ENCODE measurements at regions not wholly inside any gene's neighbourhood (a gene's known extent, or its start where the extent isn't known, plus 50 kb on each side); places are given as distances from the start of the nearest gene placed in this dataset.

DNA sequence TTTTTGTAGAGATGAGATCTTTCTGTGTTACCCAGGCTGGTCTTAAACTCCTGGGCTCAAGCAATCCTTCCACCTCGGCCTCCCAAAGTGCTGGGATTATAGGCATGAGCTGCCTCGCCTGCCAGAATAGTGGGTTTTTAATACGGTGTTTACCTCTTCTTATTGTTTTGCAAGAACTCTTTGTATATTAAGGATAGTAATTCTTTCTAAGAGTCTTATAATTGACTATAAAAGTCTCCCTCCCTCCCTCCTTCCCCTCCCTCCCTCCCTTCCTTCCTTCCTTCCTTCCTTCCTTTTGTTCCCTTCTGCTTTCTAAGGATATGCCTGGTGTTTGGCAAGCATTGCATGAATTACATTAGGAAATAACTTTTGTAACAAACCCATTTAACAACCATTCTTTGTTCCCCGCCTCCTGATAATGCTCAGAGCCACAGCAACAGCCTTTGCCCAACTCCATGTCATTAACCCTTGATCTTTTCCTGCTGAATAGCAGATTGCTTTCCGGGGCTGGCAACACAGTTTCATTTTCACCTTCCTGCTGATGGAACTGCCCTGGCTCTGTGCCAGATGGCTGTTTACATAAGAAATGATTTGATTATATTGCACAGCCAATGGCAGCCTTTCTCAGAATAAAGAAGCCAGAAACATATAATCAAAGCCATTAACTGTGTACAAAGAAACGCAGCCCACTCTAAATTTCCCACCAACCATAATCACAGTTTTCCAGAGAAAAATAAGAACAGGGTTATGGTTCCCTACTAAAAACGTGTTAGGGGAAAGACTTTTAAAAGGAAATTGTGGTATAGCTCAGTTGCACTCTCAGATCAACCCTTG, 143.7 kb upstream of the PTPN1 start:
- TF ChIP-seq, protein P1, sequence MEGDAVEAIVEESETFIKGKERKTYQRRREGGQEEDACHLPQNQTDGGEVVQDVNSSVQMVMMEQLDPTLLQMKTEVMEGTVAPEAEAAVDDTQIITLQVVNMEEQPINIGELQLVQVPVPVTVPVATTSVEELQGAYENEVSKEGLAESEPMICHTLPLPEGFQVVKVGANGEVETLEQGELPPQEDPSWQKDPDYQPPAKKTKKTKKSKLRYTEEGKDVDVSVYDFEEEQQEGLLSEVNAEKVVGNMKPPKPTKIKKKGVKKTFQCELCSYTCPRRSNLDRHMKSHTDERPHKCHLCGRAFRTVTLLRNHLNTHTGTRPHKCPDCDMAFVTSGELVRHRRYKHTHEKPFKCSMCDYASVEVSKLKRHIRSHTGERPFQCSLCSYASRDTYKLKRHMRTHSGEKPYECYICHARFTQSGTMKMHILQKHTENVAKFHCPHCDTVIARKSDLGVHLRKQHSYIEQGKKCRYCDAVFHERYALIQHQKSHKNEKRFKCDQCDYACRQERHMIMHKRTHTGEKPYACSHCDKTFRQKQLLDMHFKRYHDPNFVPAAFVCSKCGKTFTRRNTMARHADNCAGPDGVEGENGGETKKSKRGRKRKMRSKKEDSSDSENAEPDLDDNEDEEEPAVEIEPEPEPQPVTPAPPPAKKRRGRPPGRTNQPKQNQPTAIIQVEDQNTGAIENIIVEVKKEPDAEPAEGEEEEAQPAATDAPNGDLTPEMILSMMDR (conservative IDR thresholded peaks at IDR 0.05): no peak
- TF ChIP-seq ZFX (IDR thresholded peaks at IDR 0.05): no peak
- H3K27ac ChIP-seq: no peak overlapping the region

DNA sequence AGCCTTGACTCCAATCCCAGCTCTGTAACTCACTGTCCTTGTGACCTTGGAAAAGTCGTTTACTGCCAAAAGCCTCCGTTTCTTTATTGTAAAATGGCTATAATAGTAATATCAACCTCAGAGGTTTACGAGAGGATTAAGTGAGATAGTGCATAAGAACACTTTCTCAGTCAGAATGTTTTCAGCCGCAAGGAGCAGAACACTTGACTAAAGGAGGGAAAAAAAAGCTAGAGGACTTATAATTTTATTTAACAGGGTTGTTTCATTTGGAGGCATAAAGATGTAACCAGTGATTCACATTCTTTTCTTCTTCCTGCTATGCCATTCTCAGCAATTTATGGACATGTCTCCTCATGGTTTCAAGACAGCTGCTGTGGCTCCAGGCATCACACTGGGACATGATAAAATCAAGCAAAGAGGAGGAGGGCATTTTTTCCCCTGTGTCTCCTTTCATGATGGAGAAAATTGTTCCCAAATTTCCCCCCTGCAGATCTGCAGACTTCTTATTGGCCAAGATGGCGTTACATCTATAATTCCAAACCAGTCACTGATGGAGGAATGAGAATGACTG, 143.0 kb upstream of the PTPN1 start:
- TF ChIP-seq, protein P1 (conservative IDR thresholded peaks at IDR 0.05): no peak
- no peak for TF ChIP-seq ZFX (IDR thresholded peaks at IDR 0.05)
- no peak overlapping the region for H3K27ac ChIP-seq

DNA sequence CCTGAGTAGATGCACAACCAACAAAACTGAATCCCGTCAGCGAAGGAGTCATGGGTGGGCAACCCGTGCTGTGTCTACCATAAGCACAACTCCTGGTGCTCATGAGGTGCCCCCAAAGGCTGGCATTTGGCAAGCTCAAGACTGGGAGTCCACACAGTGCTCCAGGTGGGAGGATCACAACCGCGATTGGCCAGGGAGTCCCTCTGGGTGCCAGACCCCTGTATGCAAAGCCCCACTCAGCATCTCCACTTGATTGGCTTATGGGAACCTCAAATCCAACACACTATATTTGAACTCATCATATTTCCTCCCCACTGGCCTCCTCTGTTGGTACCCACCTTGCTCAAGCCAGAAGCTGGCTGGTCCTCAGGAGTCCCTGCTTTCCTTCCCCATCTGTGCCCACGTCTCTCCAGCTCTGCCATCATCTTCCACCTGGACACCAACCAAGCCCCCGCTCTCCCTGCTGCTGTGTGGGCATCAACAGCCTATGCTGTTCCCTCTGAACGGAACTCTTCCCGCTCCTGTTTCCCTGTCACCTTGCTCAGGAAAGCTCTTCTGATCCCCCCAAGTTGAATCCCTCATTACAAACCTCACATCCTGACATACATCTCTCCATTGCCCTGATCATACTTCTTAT, 142.3 kb upstream of the PTPN1 start:
- H3K27ac ChIP-seq: no peak overlapping the region

DNA sequence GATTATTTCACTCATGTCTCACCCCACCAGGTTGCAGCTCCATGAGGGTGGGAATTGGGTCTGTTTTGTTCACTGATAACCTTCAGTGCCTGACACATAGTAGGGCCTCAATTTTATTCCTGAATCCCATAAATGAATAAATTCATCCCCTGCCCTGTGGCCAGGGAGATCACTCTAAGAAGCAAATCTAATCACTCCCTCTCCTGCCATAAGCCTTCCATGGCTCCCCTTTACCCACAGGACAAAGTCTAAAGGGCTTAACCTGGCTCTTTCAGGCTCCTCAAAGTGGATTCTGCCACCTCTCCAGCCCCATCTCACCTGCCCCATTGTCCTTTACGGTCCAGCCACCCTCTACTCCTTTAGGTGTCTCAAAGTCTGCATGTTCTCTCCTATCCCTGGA, 141.8 kb upstream of the PTPN1 start:
- no peak for TF ChIP-seq ZFX (IDR thresholded peaks at IDR 0.05)
- TF ChIP-seq, protein P1 (conservative IDR thresholded peaks at IDR 0.05): no peak
- H3K27ac ChIP-seq: no peak overlapping the region

More for the DNA sequence above, 142.3 kb upstream of the PTPN1 start:
- TF ChIP-seq, protein P1 (conservative IDR thresholded peaks at IDR 0.05): no peak
- TF ChIP-seq ZFX (IDR thresholded peaks at IDR 0.05): no peak

DNA sequence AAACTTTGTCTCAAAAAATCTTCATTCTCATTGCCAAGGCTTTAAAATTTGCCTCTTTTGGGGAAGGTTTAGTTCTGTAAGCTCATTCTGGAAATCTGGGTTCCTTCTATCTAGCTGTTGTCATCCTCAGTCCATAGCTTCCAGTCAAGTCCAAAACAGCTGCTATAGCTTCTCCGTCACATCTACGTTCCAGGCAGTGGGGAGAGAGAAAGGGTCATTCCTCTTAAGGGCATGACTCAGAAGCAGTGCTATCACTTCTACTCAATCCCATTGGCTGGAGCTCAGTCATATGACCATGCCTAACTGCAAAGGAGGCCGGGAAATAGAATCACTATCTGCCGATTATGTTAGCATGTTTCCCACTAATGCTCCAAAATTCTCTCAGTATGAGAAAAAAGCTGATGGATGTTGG, 141.4 kb upstream of the PTPN1 start:
- TF ChIP-seq, protein P1 (conservative IDR thresholded peaks at IDR 0.05): no peak
- no peak for TF ChIP-seq ZFX (IDR thresholded peaks at IDR 0.05)
- H3K27ac ChIP-seq: no peak overlapping the region

DNA sequence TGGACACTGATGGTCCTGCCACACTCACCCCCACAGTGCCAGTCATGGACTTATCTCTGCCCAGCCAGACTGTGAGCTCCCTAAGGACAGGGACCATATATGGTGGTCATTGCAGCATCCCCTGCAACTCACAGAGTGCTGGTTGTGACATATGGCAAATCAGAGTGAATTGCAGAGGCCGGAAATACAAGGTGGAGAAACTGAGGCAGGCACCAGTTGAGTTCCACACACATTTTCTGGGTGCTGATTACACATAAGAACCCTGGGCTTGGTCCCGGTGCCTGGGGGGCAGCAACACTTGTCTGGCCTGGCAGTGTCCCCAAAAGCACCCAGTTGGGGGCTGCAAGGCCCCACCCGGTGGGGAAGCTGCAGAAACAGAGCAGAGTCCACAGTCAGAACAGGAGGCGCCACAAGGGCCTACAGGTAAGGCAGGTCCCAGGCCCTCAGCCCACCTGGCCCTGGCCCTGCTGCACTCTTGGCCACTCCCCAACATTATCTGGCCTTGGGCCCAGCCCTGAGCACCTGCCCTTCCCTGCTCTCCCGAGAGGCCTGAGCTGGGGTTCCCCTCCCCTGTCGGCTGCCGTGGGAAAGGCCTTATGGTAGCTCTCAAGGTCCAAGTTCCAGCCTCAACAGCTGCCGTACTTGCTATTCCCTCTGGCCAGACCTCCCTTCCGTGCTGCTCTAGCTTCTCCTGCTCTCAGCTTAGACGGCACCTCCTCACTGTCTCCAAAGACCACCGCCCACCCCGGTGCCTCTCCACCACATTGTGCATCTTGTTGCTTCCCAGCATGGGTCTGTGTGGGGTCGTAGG, 140.8 kb upstream of the PTPN1 start:
- TF ChIP-seq ZFX (IDR thresholded peaks at IDR 0.05): no peak
- TF ChIP-seq, protein P1 (conservative IDR thresholded peaks at IDR 0.05): no peak
- H3K27ac ChIP-seq: no peak overlapping the region
